VCaP (cell line): ENCODE measurements at regions not wholly inside any gene's neighbourhood (a gene's known extent, or its start where the extent isn't known, plus 50 kb on each side); places are given as distances from the start of the nearest gene placed in this dataset.

Experiments used
- H3K27ac ChIP-seq: fragments of 450-650 bp; 2 replicates; pipeline ENCODE4 v1.5.1; 2017
- CTCF ChIP-seq: fragments of 450-650 bp; conservative IDR thresholded peaks from 2 replicates; pipeline ENCODE4 v1.5.1; 2017; ENCODE audit warnings: mild to moderate bottlenecking, moderate library complexity

GRCh38 chr11:15700456-15700855 is 585.7 kb downstream of the INSC start:
- no peak overlapping the region for H3K27ac ChIP-seq
- no peak for TF ChIP-seq CTCF

DNA sequence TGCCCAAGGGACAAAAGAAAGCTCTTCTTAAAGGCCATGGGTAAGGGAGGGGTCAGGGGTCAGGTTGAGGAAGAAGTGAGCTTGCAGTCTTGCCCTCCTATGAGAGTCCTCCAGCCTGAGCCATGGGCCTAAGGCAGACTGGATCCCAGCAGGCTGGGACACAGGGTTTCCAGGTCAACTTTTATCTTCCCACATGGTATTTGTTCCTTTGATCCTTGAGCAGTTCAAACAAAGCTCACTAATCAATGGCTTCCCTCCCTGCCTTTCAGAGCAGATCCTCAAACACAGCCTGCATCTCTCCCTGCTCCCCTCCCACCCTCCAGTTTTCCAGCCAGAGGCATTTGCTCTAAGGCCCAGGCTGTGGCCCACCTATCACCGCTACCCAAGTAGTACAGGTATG is 589.3 kb downstream of the INSC start:
- H3K27ac ChIP-seq, result no peak overlapping the region
- TF ChIP-seq CTCF, result no peak

DNA sequence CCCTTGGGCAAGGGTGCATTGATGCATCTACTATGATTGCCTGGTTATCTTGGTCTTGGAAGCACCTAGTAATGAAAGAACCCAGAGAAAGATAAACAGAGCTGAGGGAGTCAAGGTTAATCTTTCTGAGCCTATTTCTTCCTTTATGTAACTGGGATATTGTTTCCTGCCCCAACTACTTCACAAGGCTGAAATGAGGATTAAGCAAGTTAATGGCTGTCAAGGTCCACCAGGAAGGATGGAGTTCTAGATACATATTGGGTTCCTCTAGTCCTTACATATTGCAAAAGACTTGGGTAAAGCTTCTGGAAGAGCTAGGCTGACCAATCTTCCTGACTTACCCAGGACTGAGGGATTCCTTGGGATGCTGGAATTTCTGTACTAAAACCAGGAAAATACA is 589.8 kb downstream of the INSC start:
- no peak overlapping the region for H3K27ac ChIP-seq
- TF ChIP-seq CTCF, result no peak

DNA sequence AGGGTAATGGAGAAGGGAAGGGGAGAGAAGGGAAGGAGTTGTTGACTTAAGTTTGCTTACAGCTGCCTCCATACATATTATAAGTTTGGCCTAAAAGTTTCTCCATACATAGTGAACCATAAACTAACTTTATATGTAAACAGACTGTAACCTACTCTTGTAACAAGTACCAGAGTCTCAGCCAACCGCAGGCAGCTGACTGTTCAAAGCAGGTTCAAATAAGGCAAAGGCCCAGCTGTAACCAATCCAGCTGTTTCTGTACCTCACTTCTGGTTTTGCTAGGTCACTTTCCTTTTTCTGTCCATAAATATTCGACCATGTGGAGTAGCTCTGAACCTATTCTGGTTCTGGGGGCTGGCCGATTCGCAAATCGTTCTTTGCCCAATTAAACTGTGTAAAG is 591.2 kb downstream of the INSC start:
- TF ChIP-seq CTCF, result no peak
- no peak overlapping the region for H3K27ac ChIP-seq

DNA sequence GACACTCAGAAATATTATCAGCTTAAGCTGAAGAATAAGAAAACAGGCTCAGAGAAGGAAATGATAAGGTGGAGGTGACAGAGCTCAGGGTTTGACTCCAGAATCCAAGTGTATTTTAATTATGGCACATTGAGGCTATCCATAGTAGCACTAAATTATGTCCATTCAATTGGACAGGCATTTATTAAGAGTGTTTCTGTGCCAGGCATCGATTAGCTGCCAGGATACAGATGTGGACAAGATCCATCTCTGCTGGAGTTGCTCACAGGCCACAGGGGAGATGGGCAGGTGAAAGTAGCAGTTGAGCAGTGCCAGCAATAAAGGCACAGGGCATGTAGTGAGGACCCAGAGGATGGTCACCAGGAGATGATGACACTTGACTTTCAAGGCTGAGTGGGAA is 592.5 kb downstream of the INSC start:
- TF ChIP-seq CTCF, result no peak
- H3K27ac ChIP-seq, result peak overlapping the region; percentile 83

- H3K27ac ChIP-seq, result peak overlapping the region; percentile 83
- TF ChIP-seq CTCF, result 0 out of 2 replicates have a peak, but pooled peaks have one; percentile 14
These were observed 593.2 kb downstream of the INSC start for GRCh38 chr11:15707971-15708370.

GRCh38 chr11:15710580-15711275 is 596.0 kb downstream of the INSC start:
- H3K27ac ChIP-seq, result no peak overlapping the region
- no peak for TF ChIP-seq CTCF
